ENCODE measurements at regions not wholly inside any gene's neighbourhood (a gene's known extent, or its start where the extent isn't known, plus 50 kb on each side); places are given as distances from the start of the nearest gene placed in this dataset.

DNA sequence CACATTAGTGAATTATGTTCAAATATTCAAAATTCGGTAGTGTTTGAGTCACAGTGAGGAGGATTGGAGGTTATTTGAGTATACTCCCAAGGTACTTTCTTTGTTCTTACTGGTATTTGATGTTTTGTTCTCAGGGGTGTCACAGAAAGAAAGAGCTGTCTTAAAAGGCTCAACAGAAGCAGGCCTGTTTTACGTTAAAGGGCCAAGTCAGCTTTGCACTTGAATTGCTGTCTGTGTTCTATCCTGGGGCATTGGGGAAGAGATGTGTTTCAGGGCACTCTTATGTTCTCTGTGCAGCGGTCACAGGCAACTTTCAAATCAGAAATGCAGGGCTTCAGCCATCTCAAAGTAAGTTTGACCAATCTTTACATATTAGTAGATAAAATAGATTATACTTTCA lies 1113.1 kb upstream of the LCORL start:
- DNase-seq (ENCODE audit: low spot score in 2 of 2) = no peak
- Mint-ChIP-seq H3K4me1 (no peaks in the 10 kb centered on the region), H3K9me3 (peaks cover 2% of the 10 kb centered on the region), H3K36me3 (no peaks in the 10 kb centered on the region), H3K27ac (no peak overlapping the region), H3K27me3 (no peaks in the 10 kb centered on the region), H3K4me3 (no peak overlapping the region)
- no peak for ATAC-seq (ENCODE audit: low read depth)

DNA sequence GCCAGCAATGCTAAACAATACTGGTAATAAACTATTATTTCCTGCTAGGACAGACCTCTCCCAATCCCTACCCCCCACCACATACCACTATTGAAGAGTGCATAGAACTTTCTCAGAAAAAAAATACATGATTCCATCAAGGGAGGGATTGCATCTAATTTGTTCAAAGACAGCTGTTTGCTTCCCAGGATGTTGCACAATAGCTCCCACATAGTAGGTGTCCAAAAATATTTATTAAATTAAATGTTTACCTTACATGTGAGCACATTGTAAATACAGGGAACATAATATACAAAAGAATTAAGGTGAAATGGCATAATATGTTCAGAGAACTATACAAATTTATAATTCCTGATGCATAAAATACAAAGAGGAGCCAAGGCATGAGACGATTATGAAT lies 1111.8 kb upstream of the LCORL start:
- ATAC-seq (ENCODE audit: low read depth) (no peak), DNase-seq (ENCODE audit: low spot score in 2 of 2) (no peak)
- no peak overlapping the region for H3K27ac Mint-ChIP-seq
- no peak overlapping the region for H3K4me3 Mint-ChIP-seq
- H3K4me1 Mint-ChIP-seq = no peaks in the 10 kb centered on the region
- H3K36me3 Mint-ChIP-seq = no peaks in the 10 kb centered on the region
- no peaks in the 10 kb centered on the region for H3K27me3 Mint-ChIP-seq
- peaks cover 2% of the 10 kb centered on the region for H3K9me3 Mint-ChIP-seq

DNA sequence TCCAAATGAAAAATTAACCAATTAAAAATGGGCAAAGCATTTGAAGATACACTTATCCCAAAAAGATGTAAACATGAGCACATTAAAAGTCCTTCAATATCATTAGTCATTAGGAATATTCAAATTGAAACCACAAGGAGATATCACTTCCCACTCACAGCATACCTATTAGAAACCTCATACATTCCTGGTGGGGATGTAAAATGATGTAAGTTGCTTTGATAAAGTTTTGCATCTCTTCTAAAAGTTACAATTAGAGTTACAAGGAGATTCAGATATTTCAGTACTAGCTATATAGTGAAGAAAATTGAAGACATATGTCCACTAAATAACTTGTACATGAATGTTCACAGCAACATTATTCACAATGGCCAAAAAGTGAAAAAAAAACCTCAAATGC lies 1109.3 kb upstream of the LCORL start:
- Mint-ChIP-seq H3K4me3 (no peak overlapping the region), H3K27ac (no peak overlapping the region), H3K36me3 (no peaks in the 10 kb centered on the region), H3K27me3 (no peaks in the 10 kb centered on the region), H3K4me1 (no peaks in the 10 kb centered on the region), H3K9me3 (peaks cover 4% of the 10 kb centered on the region)
- ATAC-seq (ENCODE audit: low read depth) (no peak), DNase-seq (ENCODE audit: low spot score in 2 of 2) (no peak)

DNA sequence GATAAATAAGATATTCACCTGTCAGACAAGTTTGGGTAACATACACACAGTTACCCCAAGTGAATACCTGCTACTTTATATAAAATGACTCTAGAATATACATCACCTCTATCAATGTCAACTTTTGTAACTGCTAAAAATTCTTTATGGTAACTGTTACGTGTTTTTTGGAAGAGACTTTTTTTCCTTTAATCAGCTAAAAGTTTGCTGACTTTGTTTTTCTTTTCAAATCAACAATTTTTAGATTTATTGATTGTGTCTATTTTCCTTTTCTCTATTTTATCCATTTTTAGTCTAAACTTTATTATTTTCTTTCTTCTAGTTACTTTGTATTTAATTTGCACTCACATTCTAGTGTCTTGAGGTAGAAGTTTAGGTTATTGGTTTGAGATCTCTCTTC lies 1106.6 kb upstream of the LCORL start:
- no peak overlapping the region for H3K4me3 Mint-ChIP-seq
- no peaks in the 10 kb centered on the region for H3K4me1 Mint-ChIP-seq
- H3K27ac Mint-ChIP-seq = no peak overlapping the region
- H3K9me3 Mint-ChIP-seq = peaks cover 11% of the 10 kb centered on the region
- no peak for ATAC-seq (ENCODE audit: low read depth)
- DNase-seq (ENCODE audit: low spot score in 2 of 2) = no peak
- no peaks in the 10 kb centered on the region for H3K36me3 Mint-ChIP-seq
- H3K27me3 Mint-ChIP-seq = no peaks in the 10 kb centered on the region

DNA sequence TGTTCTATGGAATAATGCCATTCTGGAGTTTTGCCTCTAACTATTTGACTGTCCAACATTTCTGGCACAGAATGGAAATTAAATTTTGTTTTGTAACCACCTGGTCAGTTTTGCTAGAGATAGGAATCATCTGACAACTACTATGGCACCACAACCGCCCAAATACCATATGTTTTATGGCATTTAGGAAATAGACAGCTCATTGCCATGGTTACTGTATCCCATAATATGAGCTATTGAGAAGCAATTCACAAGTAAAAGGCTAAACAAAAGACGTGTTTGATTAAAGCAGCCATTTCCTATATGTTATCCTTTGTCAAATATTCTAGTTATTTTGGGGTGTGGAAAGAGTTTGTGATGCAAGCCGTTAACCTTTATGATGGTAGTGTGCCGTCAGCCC lies 1105.3 kb upstream of the LCORL start:
- Mint-ChIP-seq H3K4me1 (no peaks in the 10 kb centered on the region), H3K27ac (no peak overlapping the region), H3K9me3 (peaks cover 9% of the 10 kb centered on the region), H3K27me3 (no peaks in the 10 kb centered on the region), H3K4me3 (no peak overlapping the region), H3K36me3 (no peaks in the 10 kb centered on the region)
- ATAC-seq (ENCODE audit: low read depth) (no peak), DNase-seq (ENCODE audit: low spot score in 2 of 2) (no peak)

DNA sequence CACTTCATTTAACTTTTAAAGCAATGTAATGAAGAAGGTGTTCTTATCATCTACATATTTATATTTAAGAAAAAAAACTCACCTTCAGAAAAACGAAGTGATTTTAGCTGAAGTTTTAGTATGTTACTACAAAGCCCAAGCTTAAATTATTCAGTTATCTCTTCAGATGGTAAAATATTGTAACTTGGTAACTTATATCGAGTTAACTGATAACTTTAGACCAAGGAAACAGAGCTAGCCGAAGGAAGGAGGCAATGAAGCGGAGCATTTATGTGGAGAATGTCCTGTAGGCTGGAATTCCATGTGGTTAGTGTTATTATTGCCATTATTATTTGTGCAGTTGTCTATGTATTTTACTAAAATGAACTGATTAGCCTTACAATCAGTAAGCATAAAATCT lies 1102.1 kb upstream of the LCORL start:
- H3K27me3 Mint-ChIP-seq = no peaks in the 10 kb centered on the region
- H3K36me3 Mint-ChIP-seq = no peaks in the 10 kb centered on the region
- no peak for DNase-seq (ENCODE audit: low spot score in 2 of 2)
- no peaks in the 10 kb centered on the region for H3K4me1 Mint-ChIP-seq
- ATAC-seq (ENCODE audit: low read depth) = no peak
- H3K9me3 Mint-ChIP-seq = peaks cover 9% of the 10 kb centered on the region
- no peak overlapping the region for H3K27ac Mint-ChIP-seq
- no peak overlapping the region for H3K4me3 Mint-ChIP-seq

DNA sequence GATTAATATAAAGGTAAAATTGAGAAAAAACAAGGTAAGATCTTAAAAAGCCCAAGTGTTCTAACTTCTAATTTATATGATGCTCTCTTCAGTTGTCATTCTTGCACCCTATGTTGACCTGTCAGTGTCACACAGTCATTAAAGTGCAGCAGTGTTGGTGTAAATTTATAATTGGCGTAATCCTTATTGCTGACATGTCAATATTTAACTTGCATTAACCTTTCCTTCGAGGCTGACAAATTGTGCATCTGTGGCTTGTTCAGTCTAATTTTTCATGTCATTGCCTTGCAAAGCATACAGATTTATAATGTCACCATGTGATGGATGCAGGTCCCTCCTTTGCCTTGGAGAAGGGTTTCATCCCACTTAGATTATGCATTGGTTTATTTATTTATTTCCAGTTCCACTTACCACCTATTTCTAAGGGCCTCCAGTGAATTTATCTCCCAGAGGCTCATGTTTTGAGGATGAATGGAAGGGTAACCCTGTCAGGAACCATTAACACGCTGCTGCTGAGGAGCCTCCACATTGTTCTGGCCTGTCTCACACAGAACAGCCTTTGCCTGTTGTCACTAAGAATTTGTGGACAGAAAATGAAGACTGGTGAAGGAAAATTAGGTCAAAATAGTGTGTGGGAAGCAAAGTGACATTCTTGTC lies 1098.5 kb upstream of the LCORL start:
- no peaks in the 10 kb centered on the region for H3K36me3 Mint-ChIP-seq
- no peak overlapping the region for H3K27ac Mint-ChIP-seq
- no peak for DNase-seq (ENCODE audit: low spot score in 2 of 2)
- no peaks in the 10 kb centered on the region for H3K4me1 Mint-ChIP-seq
- no peak for ATAC-seq (ENCODE audit: low read depth)
- H3K9me3 Mint-ChIP-seq = peaks cover 3% of the 10 kb centered on the region
- H3K27me3 Mint-ChIP-seq = no peaks in the 10 kb centered on the region
- no peak overlapping the region for H3K4me3 Mint-ChIP-seq

DNA sequence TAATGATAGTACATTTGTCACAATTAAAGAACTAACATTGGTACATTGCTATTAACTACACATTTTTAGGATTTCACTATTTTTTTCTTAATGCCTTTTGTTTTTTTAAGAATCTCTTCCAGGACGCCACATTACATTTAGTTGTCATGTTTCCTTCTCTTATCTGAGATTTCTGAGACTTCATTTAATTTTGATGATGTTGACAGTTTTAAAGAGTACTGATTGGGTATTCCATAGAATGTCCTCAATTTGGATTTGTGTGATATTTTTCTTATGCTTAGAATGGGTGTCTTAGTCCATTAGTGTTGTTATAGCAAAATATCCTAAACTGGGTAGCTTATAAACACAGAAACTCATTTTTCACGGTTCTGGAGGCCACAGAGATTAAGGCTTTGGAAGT lies 1095.5 kb upstream of the LCORL start:
- H3K4me1 Mint-ChIP-seq = no peaks in the 10 kb centered on the region
- no peaks in the 10 kb centered on the region for H3K36me3 Mint-ChIP-seq
- no peak overlapping the region for H3K27ac Mint-ChIP-seq
- DNase-seq (ENCODE audit: low spot score in 2 of 2) (no peak), ATAC-seq (ENCODE audit: low read depth) (no peak)
- no peaks in the 10 kb centered on the region for H3K27me3 Mint-ChIP-seq
- no peak overlapping the region for H3K4me3 Mint-ChIP-seq
- H3K9me3 Mint-ChIP-seq = no peaks in the 10 kb centered on the region

DNA sequence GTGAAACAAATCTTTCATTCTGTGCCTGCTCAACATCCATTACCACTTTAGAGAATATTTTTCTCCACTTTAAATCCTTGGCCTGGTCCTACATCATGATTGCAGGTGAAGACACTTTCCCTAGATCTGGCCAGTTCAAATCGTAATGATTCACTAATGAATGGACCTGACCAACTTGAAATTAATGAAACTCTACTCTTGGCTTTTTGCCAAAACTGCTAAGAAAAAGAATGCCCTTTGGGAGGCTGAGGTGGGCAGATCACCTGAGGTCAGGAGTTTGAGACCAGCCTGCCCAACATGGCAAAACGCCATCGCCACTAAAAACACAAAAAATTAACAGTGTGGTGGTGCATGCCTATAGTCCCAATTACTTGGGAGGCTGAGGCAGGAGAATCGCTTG lies 1082.6 kb upstream of the LCORL start:
- no peak overlapping the region for H3K4me3 Mint-ChIP-seq
- ATAC-seq (ENCODE audit: low read depth) (no peak), DNase-seq (ENCODE audit: low spot score in 2 of 2) (no peak)
- H3K27me3 Mint-ChIP-seq = no peaks in the 10 kb centered on the region
- peaks cover 5% of the 10 kb centered on the region for H3K9me3 Mint-ChIP-seq
- no peaks in the 10 kb centered on the region for H3K36me3 Mint-ChIP-seq
- no peaks in the 10 kb centered on the region for H3K4me1 Mint-ChIP-seq
- H3K27ac Mint-ChIP-seq = no peak overlapping the region

DNA sequence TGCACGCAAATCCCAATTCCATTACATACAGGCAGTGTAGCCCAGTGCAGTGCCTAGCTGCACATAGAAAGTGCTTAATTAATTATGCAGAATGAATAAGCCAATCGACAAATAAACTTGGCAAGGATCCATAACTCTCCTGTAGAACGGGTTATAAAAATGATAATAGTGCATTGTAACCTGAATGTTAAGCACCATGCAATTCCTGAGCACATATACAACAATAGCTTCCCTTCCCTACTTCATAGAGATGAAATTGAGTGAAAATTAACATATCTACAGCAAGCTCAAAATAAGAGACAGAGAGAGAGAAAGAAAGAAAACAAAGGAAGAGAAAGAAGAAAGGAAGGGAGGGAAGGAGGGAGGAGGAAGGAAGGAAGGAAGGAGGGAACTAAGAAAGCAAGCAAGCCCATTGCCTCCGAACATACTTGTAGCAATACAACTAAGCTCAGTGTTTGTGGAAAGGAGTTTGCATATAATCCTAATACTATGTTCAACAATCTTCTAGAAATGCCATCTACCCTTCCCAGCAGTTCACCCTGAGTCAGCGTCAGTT lies 1074.0 kb upstream of the LCORL start:
- H3K4me3 Mint-ChIP-seq = no peak overlapping the region
- no peaks in the 10 kb centered on the region for H3K36me3 Mint-ChIP-seq
- no peaks in the 10 kb centered on the region for H3K9me3 Mint-ChIP-seq
- no peak for DNase-seq (ENCODE audit: low spot score in 2 of 2)
- peaks cover 1% of the 10 kb centered on the region for H3K27me3 Mint-ChIP-seq
- no peaks in the 10 kb centered on the region for H3K4me1 Mint-ChIP-seq
- H3K27ac Mint-ChIP-seq = no peak overlapping the region
- ATAC-seq (ENCODE audit: low read depth) = no peak

DNA sequence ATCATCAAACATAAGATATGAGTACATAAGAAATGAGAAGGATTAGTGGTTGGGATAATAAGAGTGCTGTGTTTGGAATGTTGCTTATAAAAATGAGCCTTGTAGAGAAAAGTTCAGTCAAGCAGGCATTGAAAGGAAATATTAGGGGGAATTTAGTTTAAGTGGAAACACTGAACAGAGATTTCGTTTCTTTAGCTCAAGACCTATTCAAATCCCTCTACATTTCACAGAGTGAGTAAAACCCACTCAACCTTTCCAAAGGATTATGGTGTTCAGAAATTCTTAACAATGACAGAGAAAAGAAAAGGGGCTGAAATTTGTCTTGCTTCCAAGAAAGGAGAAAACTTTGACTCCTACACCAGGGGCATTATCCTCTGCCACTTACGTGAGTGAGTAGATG lies 1072.4 kb upstream of the LCORL start:
- Mint-ChIP-seq H3K4me3 (no peak overlapping the region), H3K4me1 (no peaks in the 10 kb centered on the region), H3K27ac (no peak overlapping the region), H3K36me3 (no peaks in the 10 kb centered on the region), H3K27me3 (peaks cover 1% of the 10 kb centered on the region), H3K9me3 (no peaks in the 10 kb centered on the region)
- no peak for ATAC-seq (ENCODE audit: low read depth)
- no peak for DNase-seq (ENCODE audit: low spot score in 2 of 2)

DNA sequence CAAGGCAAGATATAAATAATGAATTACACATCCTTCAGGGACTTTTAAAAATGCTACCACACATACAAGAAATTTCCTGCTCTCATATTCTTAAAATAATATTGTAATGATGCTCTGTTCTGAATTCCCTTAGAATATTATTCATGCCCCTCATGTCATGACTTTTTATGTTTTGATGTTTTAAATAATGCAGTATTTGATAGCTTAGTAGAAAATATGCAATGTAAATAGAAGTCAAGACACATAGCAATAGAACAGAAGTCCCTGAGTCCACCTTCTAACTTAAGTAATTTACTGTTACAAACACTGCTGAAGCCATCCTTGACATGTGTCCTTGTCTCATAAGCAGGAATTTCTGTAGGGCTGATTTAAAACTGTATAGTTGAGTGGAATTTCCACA lies 1071.2 kb upstream of the LCORL start:
- Mint-ChIP-seq H3K36me3 (no peaks in the 10 kb centered on the region), H3K27me3 (peaks cover 1% of the 10 kb centered on the region), H3K4me1 (no peaks in the 10 kb centered on the region), H3K4me3 (no peak overlapping the region), H3K9me3 (no peaks in the 10 kb centered on the region), H3K27ac (no peak overlapping the region)
- no peak for ATAC-seq (ENCODE audit: low read depth)
- no peak for DNase-seq (ENCODE audit: low spot score in 2 of 2)

DNA sequence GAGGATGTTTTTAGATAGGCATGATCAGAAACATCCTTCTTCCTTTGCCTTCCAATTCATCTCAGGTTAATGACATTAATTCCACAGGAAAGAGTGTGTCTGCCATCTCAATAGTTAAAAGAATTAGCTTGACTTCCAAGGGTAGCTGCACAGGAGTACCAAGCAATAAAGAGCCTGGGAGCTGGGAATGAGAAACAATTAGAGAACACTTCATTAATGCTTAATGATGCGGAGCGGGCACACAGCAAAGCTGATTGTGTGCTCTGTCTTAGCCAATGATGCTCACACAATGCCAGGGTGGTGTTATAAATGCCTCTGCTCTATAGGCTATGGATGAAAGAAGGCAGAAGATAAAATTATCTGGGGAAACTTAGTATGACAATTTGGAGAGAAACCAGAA lies 1052.5 kb upstream of the LCORL start:
- no peak overlapping the region for H3K27ac Mint-ChIP-seq
- no peaks in the 10 kb centered on the region for H3K36me3 Mint-ChIP-seq
- H3K27me3 Mint-ChIP-seq = no peaks in the 10 kb centered on the region
- H3K9me3 Mint-ChIP-seq = peaks cover 3% of the 10 kb centered on the region
- no peaks in the 10 kb centered on the region for H3K4me1 Mint-ChIP-seq
- no peak overlapping the region for H3K4me3 Mint-ChIP-seq
- ATAC-seq (ENCODE audit: low read depth) = no peak
- no peak for DNase-seq (ENCODE audit: low spot score in 2 of 2)

DNA sequence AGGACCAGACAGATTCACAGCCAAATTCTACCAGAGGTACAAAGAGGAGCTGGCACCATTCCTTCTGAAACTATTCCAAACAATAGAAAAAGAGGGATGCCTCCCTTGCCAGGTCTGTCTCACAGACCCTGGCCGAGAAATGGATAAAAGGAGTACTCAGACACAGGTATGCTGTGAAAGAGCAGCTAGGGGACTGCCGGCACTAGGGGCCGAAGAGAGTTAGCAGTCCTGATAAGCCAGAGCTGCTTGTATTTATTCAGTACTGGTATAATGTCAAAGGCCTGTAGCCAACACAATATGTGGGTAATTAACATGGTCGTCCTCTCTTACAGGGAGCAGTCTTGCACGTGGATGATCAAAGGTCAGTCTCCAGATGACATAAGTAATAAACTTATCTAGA lies 1042.1 kb upstream of the LCORL start:
- H3K27me3 Mint-ChIP-seq = no peaks in the 10 kb centered on the region
- peaks cover 19% of the 10 kb centered on the region for H3K9me3 Mint-ChIP-seq

DNA sequence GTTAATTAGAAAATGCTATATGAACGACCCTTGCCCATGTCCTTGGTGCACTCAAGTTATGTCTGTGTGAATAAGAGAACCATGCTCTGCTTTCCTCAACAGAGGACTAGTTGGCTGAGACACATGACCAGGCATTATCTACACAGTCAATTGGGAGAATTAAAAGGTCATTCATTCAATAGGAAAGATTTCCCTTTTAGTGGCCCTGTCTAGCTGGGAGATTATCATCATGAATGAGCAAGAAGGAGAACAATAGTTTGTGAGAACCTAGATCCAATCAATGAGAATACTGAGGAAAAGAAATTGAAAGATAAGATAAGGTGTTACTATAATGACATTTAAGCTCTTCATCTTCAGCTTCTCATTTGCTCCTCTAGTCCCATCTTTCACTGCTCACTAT lies 1033.4 kb upstream of the LCORL start:
- Mint-ChIP-seq H3K4me3 (no peak overlapping the region), H3K36me3 (no peaks in the 10 kb centered on the region), H3K27ac (no peak overlapping the region), H3K4me1 (no peaks in the 10 kb centered on the region), H3K9me3 (peaks cover 3% of the 10 kb centered on the region), H3K27me3 (no peaks in the 10 kb centered on the region)
- ATAC-seq (ENCODE audit: low read depth) (no peak), DNase-seq (ENCODE audit: low spot score in 2 of 2) (no peak)

More for the DNA sequence above, 1042.1 kb upstream of the LCORL start:
- ATAC-seq (ENCODE audit: low read depth) (no peak), DNase-seq (ENCODE audit: low spot score in 2 of 2) (no peak)
- Mint-ChIP-seq H3K27ac (no peak overlapping the region), H3K4me3 (no peak overlapping the region), H3K36me3 (no peaks in the 10 kb centered on the region), H3K4me1 (no peaks in the 10 kb centered on the region)
